ENCODE measurements at regions not wholly inside any gene's neighbourhood (a gene's known extent, or its start where the extent isn't known, plus 50 kb on each side); places are given as distances from the start of the nearest gene placed in this dataset.

- no peak overlapping the region for H3K4me3 Mint-ChIP-seq
- CTCF ChIA-PET, result no interaction called here
- POLR2A ChIA-PET, result no interaction called here
- no peaks in the 10 kb centered on the region for H3K4me1 Mint-ChIP-seq
- Histone ChIP-seq H3K27ac (ENCODE audit: low read length in 2 of 2) (no peak overlapping the region), H3K27me3 (replicated peaks in 1 of 4; ENCODE audit: control extremely low read depth in 1 of 4, control insufficient read depth in 3 of 4, insufficient read depth in 4 of 4, low read length in 3 of 4) (no peaks in the 10 kb centered on the region), H3K36me3 (replicated peaks in 1 of 2; ENCODE audit: control extremely low read depth in 1 of 2, control insufficient read depth in 1 of 2, extremely low read depth in 1 of 2, insufficient read depth in 2 of 2, low read length in 1 of 2) (no peaks in the 10 kb centered on the region), H4K20me1 (ENCODE audit: control insufficient read depth, insufficient read depth, low read length, poor library complexity, severe bottlenecking) (no peaks in the 10 kb centered on the region), H2AFZ (ENCODE audit: insufficient read depth, low read depth, low read length, poor library complexity, severe bottlenecking) (no peak overlapping the region), H3K9ac (ENCODE audit: low read length) (no peak overlapping the region), H3K9me3 (ENCODE audit: control extremely low read depth in 1 of 3, control insufficient read depth in 2 of 3, insufficient read depth in 1 of 3, low read length in 2 of 3) (no peaks in the 10 kb centered on the region), H3K4me3 (ENCODE audit: control extremely low read depth in 1 of 5, extremely low read depth in 1 of 5, insufficient read depth in 1 of 5, low read depth in 2 of 5, low read length in 4 of 5) (no peak overlapping the region), H3K4me2 (replicated peaks; ENCODE audit: low read depth, low read length, poor library complexity, severe bottlenecking) (no peak overlapping the region), H3K79me2 (ENCODE audit: control insufficient read depth, insufficient read depth, low read length) (no peaks in the 10 kb centered on the region), H3K4me1 (ENCODE audit: control insufficient read depth in 2 of 2, insufficient read depth in 2 of 2, low read length in 2 of 2) (no peaks in the 10 kb centered on the region)
- no peaks in the 10 kb centered on the region for H3K27me3 Mint-ChIP-seq
- no peak for DNase-seq
- TF ChIP-seq EZH2 (IDR thresholded peaks at IDR 0.05; ENCODE audit: borderline replicate concordance, insufficient read depth, low read depth, low read length, poor library complexity, severe bottlenecking), result no peak
- H3K9me3 Mint-ChIP-seq (ENCODE audit: insufficient read depth), result no peaks in the 10 kb centered on the region
- WGBS (ENCODE audit: insufficient coverage), result no CpG with 5 or more reads among the region's 1 CpG
- H3K27ac Mint-ChIP-seq, result no peak overlapping the region
- ATAC-seq (ENCODE audit: low read depth), result no peak
- intact Hi-C loops (cut with micrococcal nuclease), result no loop called here
Measured at GRCh38 chr2:58495806-58496205, 254.7 kb upstream of the FANCL start.

DNA sequence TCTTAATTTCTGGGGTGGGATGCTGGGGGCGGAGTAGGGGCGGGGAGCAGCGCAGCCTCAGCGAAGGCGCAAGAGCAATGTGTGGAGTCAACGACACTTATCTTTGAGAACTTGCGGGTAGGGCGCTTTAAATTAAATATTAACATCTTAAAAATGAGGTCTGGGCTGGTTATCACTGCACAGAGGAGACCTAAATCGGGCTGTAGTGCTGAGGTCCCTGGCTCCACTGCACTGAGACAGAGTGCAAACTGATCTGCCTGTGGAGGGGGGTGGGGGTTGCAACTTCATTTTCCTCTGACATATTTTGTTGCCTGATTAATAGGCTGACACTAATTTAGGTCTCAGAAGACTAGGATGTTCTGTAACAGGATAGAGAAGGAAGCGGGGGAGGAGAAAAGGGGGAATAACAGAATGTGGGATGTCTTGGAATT, 253.0 kb upstream of the FANCL start:
- H3K4me3 Mint-ChIP-seq, result no peak overlapping the region
- ATAC-seq (ENCODE audit: low read depth), result no peak
- peaks cover 4% of the 10 kb centered on the region for H3K27me3 Mint-ChIP-seq
- no peak for DNase-seq
- intact Hi-C loops (cut with micrococcal nuclease), result no loop called here
- no peak for TF ChIP-seq EZH2 (IDR thresholded peaks at IDR 0.05; ENCODE audit: borderline replicate concordance, insufficient read depth, low read depth, low read length, poor library complexity, severe bottlenecking)
- TF ChIP-seq, protein P1, sequence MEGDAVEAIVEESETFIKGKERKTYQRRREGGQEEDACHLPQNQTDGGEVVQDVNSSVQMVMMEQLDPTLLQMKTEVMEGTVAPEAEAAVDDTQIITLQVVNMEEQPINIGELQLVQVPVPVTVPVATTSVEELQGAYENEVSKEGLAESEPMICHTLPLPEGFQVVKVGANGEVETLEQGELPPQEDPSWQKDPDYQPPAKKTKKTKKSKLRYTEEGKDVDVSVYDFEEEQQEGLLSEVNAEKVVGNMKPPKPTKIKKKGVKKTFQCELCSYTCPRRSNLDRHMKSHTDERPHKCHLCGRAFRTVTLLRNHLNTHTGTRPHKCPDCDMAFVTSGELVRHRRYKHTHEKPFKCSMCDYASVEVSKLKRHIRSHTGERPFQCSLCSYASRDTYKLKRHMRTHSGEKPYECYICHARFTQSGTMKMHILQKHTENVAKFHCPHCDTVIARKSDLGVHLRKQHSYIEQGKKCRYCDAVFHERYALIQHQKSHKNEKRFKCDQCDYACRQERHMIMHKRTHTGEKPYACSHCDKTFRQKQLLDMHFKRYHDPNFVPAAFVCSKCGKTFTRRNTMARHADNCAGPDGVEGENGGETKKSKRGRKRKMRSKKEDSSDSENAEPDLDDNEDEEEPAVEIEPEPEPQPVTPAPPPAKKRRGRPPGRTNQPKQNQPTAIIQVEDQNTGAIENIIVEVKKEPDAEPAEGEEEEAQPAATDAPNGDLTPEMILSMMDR (IDR thresholded peaks at IDR 0.05), result no peak
- no peaks in the 10 kb centered on the region for H3K4me1 ChIP-seq (ENCODE audit: control insufficient read depth in 2 of 2, insufficient read depth in 2 of 2, low read length in 2 of 2)
- H3K27ac ChIP-seq (ENCODE audit: low read length in 2 of 2), result no peak overlapping the region
- no peak overlapping the region for H3K27ac Mint-ChIP-seq
- no peak overlapping the region for H3K9ac ChIP-seq (ENCODE audit: low read length)
- no peak overlapping the region for H3K4me3 ChIP-seq (ENCODE audit: control extremely low read depth in 1 of 5, extremely low read depth in 1 of 5, insufficient read depth in 1 of 5, low read depth in 2 of 5, low read length in 4 of 5)
- POLR2A ChIA-PET, result no interaction called here
- no peaks in the 10 kb centered on the region for H3K27me3 ChIP-seq (replicated peaks in 1 of 4; ENCODE audit: control extremely low read depth in 1 of 4, control insufficient read depth in 3 of 4, insufficient read depth in 4 of 4, low read length in 3 of 4)
- no peaks in the 10 kb centered on the region for H3K9me3 Mint-ChIP-seq (ENCODE audit: insufficient read depth)
- H4K20me1 ChIP-seq (ENCODE audit: control insufficient read depth, insufficient read depth, low read length, poor library complexity, severe bottlenecking), result no peaks in the 10 kb centered on the region
- no peaks in the 10 kb centered on the region for H3K4me1 Mint-ChIP-seq
- H3K36me3 ChIP-seq (replicated peaks in 1 of 2; ENCODE audit: control extremely low read depth in 1 of 2, control insufficient read depth in 1 of 2, extremely low read depth in 1 of 2, insufficient read depth in 2 of 2, low read length in 1 of 2), result no peaks in the 10 kb centered on the region
- H2AFZ ChIP-seq (ENCODE audit: insufficient read depth, low read depth, low read length, poor library complexity, severe bottlenecking), result no peak overlapping the region
- no peak overlapping the region for H3K4me2 ChIP-seq (replicated peaks; ENCODE audit: low read depth, low read length, poor library complexity, severe bottlenecking)
- H3K79me2 ChIP-seq (ENCODE audit: control insufficient read depth, insufficient read depth, low read length), result no peaks in the 10 kb centered on the region
- CTCF ChIA-PET, result no interaction called here
- no peaks in the 10 kb centered on the region for H3K9me3 ChIP-seq (ENCODE audit: control extremely low read depth in 1 of 3, control insufficient read depth in 2 of 3, insufficient read depth in 1 of 3, low read length in 2 of 3)
- WGBS (ENCODE audit: insufficient coverage), result 100% methylated on average over 3 of the region's 10 CpGs
